HepG2 (cell line): ENCODE measurements at regions not wholly inside any gene's neighbourhood (a gene's known extent, or its start where the extent isn't known, plus 50 kb on each side); places are given as distances from the start of the nearest gene placed in this dataset.
A peak's percentile ranks its signal among the peaks of the same experiment; 100 is the strongest.

ENCODE experiments used
- ATAC-seq: fragments of 200-7000 bp; cut with Tn5 transposase; 3 replicates; pipeline ENCODE4 v1.9.1; 2020; ENCODE audit warnings: mild to moderate bottlenecking, moderate library complexity
- BruUV-seq: library from RNA; stranded (reverse); fragments of 400-500 nt; replicated peaks from 2 replicates; lab custom pipeline; 2021; lab: Mats Ljungman, UMichigan
- CTCF ChIA-PET: fragments of 300-600 bp; formaldehyde crosslinking; extraction: SDS; loops from one replicate; lab custom pipeline; 2021; ENCODE audit warnings: low total read pairs, inconsistent platforms, low intra/inter-chr PET ratio; lab: Yijun Ruan, JAX
- POLR2A ChIA-PET: fragments of 350-600 bp; sonication (Branson Sonifier 250); formaldehyde crosslinking; loops from one replicate; lab custom pipeline; 2020; ENCODE audit warnings: antibody characterized with exemption, inconsistent platforms; lab: Yijun Ruan, JAX
- DNase-seq: peaks from one replicate; pipeline ENCODE4 v3.0.0-alpha.2; 2015; ENCODE audit warnings: low spot score
- FAIRE-seq: peaks from 3 replicates; lab custom pipeline; 2011; peaks lifted over from hg19 to GRCh38; lab: Jason Lieb, UNC
- H2AFZ ChIP-seq: one replicate; pipeline ENCODE4 v1.6.1; 2011; ENCODE audit warnings: low read length, inconsistent platforms
- H3K27ac ChIP-seq: fragments of 300-600 bp; 3 replicates; pipeline ENCODE4 v1.8.0; 2011; ENCODE audit warnings: mixed run types, mild to moderate bottlenecking, mixed read lengths, low read length, inconsistent platforms; ENCODE audit not compliant: insufficient read depth; ENCODE audit errors: extremely low read length
- H3K27me3 ChIP-seq, 2 experiments: fragments of 200-600 bp in 1 of 2; 2 replicates in 1 of 2; 3 replicates in 1 of 2; pipeline versions ENCODE4 v1.6.0 to v1.8.0; 2011; ENCODE audit warnings: low read length in 2 of 2, mild to moderate bottlenecking in 2 of 2, moderate library complexity in 2 of 2, inconsistent platforms in 1 of 2; ENCODE audit not compliant: insufficient read depth in 2 of 2, control insufficient read depth in 1 of 2
- H3K36me3 ChIP-seq, 2 experiments: fragments of 200-600 bp in 1 of 2; replicated peaks in 1 of 2; 2 replicates in 1 of 2; 3 replicates in 1 of 2; pipeline versions ENCODE4 v1.5.1 to v1.8.0; 2011; ENCODE audit warnings: low read length in 2 of 2, inconsistent platforms in 1 of 2; ENCODE audit not compliant: insufficient read depth in 2 of 2, control insufficient read depth in 1 of 2
- H3K4me1 ChIP-seq: 2 replicates; pipeline ENCODE4 v1.5.1; 2012; ENCODE audit warnings: low read length, inconsistent platforms; ENCODE audit not compliant: insufficient read depth
- H3K4me2 ChIP-seq: 2 replicates; pipeline ENCODE4 v1.6.0; 2011; ENCODE audit warnings: low read depth, low read length, inconsistent platforms
- H3K4me3 ChIP-seq, 3 experiments: fragments of 200-600 bp in 1 of 3; sonication (generic), shearing (Covaris generic) in 1 of 3; replicated peaks in 1 of 3; 2 replicates each; pipeline ENCODE4 v1.5.1; 2011 to 2016; ENCODE audit warnings: low read length in 3 of 3, inconsistent platforms in 2 of 3, low read depth in 2 of 3, mild to moderate bottlenecking in 2 of 3, control low read depth in 1 of 3, mixed read lengths in 1 of 3; ENCODE audit not compliant: insufficient read depth in 1 of 3
- H3K79me2 ChIP-seq: one replicate; pipeline ENCODE4 v1.6.1; 2011; ENCODE audit warnings: low read length, inconsistent platforms; ENCODE audit not compliant: insufficient read depth
- H3K9ac ChIP-seq: 2 replicates; pipeline ENCODE4 v1.6.0; 2011; ENCODE audit warnings: mild to moderate bottlenecking, low read depth, low read length, inconsistent platforms; ENCODE audit not compliant: insufficient read depth
- H3K9me3 ChIP-seq: 2 replicates; pipeline ENCODE4 v1.5.1; 2012; ENCODE audit warnings: mild to moderate bottlenecking, low read length
- H4K20me1 ChIP-seq: 2 replicates; pipeline ENCODE4 v1.6.0; 2011; ENCODE audit warnings: inconsistent platforms, mild to moderate bottlenecking, low read length, moderate library complexity; ENCODE audit not compliant: insufficient read depth
- CEBPB ChIP-seq: IDR thresholded peaks from 2 replicates; pipeline ENCODE4 v1.6.1; 2011; ENCODE audit warnings: low read depth, low read length, improper control_type of control experiment, borderline replicate concordance
- CTCF ChIP-seq: sonication (generic); formaldehyde crosslinking; IDR thresholded peaks from 2 replicates; pipeline ENCODE4 v1.5.0; 2020; ENCODE audit warnings: mild to moderate bottlenecking, missing genetic modification reagents, moderate library complexity
- IKZF5 ChIP-seq: IDR thresholded peaks from 2 replicates; pipeline ENCODE4 v1.6.1; 2018; ENCODE audit warnings: missing genetic modification reagents, mild to moderate bottlenecking, missing compliant biosample characterization
- NR1H2 ChIP-seq: sonication (generic); formaldehyde crosslinking; IDR thresholded peaks from 2 replicates; pipeline ENCODE4 v1.8.1; 2022; ENCODE audit warnings: low read depth, missing genetic modification reagents, borderline replicate concordance
- SRSF4 ChIP-seq: fragments of 200-400 bp; formaldehyde crosslinking; IDR thresholded peaks from one replicate; pipeline ENCODE4 v1.6.1; 2018; ENCODE audit warnings: mild to moderate bottlenecking, low read depth, low read length, moderate library complexity; ENCODE audit not compliant: poor library complexity, severe bottlenecking
- STAG1 ChIP-seq: sonication (generic); formaldehyde crosslinking; IDR thresholded peaks from 2 replicates; pipeline ENCODE4 v1.4.0; 2020; ENCODE audit warnings: missing genetic modification reagents
- ZFP41 ChIP-seq: sonication (generic); formaldehyde crosslinking; IDR thresholded peaks from 2 replicates; pipeline ENCODE4 v1.4.0; 2020; ENCODE audit warnings: mild to moderate bottlenecking, missing genetic modification reagents, borderline replicate concordance
- ZNF253 ChIP-seq: sonication (generic); formaldehyde crosslinking; IDR thresholded peaks from 2 replicates; pipeline ENCODE4 v1.8.0; 2022; ENCODE audit warnings: mild to moderate bottlenecking, missing genetic modification reagents, borderline replicate concordance
- ZNF367 ChIP-seq: sonication (generic); formaldehyde crosslinking; IDR thresholded peaks from 2 replicates; pipeline ENCODE4 v1.4.0; 2020; ENCODE audit warnings: missing genetic modification reagents, borderline replicate concordance
- ZNF382 ChIP-seq: sonication (generic); formaldehyde crosslinking; IDR thresholded peaks from 2 replicates; pipeline ENCODE4 v1.5.0; 2020; ENCODE audit warnings: missing genetic modification reagents, mild to moderate bottlenecking, borderline replicate concordance
- ZNF567 ChIP-seq: sonication (generic); formaldehyde crosslinking; IDR thresholded peaks from 2 replicates; pipeline ENCODE4 v1.8.1; 2023; ENCODE audit warnings: mild to moderate bottlenecking, missing genetic modification reagents, borderline replicate concordance
- ZNF724P ChIP-seq: sonication (generic); formaldehyde crosslinking; IDR thresholded peaks from 2 replicates; pipeline ENCODE4 v1.8.0; 2022; ENCODE audit warnings: missing genetic modification reagents, borderline replicate concordance
- WGBS: methylation state at CpG from one replicate; pipeline ENCODE4 v1.1.6; 2017; ENCODE audit warnings: low lambda C conversion rate; 5-methylcytosine and 5-hydroxymethylcytosine counted together
- in situ Hi-C: cut with HindIII; loops from 2 replicates; pipeline ENCODE4 v1.10.0; 2017; ENCODE audit warnings: low pct_unique_long_range_greater_than_20kb; ENCODE audit not compliant: extremely low pct_ligation_motif_present
- intact Hi-C: fragments of 100-400 bp; cut with micrococcal nuclease; formaldehyde crosslinking; loops from one replicate; pipeline ENCODE4 v1.10.0; 2022; ENCODE audit not compliant: unreplicated experiment
- TF ChIP-seq, protein P1 (sequence below): sonication (generic); formaldehyde crosslinking; IDR thresholded peaks from 2 replicates; pipeline ENCODE4 v1.8.1; 2023; ENCODE audit warnings: mild to moderate bottlenecking, missing genetic modification reagents, borderline replicate concordance
- TF ChIP-seq, protein P2 (sequence below): sonication (generic); formaldehyde crosslinking; IDR thresholded peaks from 2 replicates; pipeline ENCODE4 v1.5.0; 2020; ENCODE audit warnings: missing genetic modification reagents

DNA sequence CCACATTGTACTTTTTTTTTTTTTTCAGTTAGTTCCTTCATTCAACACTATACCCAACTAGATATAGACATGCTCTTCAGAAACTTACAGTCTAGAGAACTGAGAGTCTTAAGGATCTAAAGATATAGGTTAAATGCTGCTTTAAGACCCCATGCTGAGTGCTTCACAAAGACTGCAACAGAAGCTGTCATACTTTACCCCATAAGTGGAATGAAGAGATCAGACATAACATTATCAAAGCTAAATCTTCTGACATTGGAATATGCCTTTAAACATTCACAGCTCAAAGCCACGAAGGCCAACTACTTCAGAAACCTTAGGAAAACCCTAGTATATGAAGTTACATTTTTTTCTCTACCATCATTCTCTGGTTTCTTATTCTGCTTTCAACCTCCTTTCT lies 666.4 kb downstream of the KCNT2 start (continued):
- no peak for TF ChIP-seq IKZF5 (CRISPR knock-in tag)
- no peak for TF ChIP-seq NR1H2 (CRISPR knock-in tag)

DNA sequence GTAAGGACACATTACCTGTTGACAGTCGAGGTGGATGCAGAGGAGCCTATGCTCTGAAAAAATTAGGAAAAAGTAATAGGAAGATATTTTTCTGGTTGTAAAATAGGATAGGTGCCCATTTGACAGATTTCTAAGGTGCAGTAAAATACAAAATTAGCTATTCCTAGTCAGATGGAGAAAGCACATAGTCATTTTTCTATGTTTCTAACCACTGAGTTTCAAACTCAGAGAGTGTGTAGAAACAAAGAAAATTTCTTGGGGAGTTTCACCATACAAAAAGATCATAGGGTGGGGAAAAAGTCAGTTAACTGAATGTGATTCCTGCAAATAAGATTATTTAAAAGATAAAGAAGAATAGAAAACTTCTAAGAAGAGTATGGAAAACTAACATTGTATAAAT lies 666.9 kb downstream of the KCNT2 start:
- FAIRE-seq (no peak), DNase-seq (no peak), ATAC-seq (no peak)
- WGBS, result 6% methylated on average over 1 of the region's 1 CpG
- no peaks in the 10 kb centered on the region for H3K79me2 ChIP-seq
- intact Hi-C loops, result no loop called here
- H2AFZ ChIP-seq, result no peak overlapping the region
- no peak overlapping the region for H3K9ac ChIP-seq
- no peaks in the 10 kb centered on the region for H3K27me3 ChIP-seq
- H3K4me3 ChIP-seq, result no peak overlapping the region
- in situ Hi-C loops, result no loop called here
- H3K4me2 ChIP-seq, result no peak overlapping the region
- ChIA-PET CTCF (no interaction called here), POLR2A (no interaction called here)
- no peaks in the 10 kb centered on the region for H3K4me1 ChIP-seq
- TF ChIP-seq ZNF253 (CRISPR knock-in tag), result no peak
- TF ChIP-seq, protein P1, sequence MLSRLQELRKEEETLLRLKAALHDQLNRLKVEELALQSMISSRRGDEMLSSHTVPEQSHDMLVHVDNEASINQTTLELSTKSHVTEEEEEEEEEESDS (CRISPR knock-in tag), result no peak
- TF ChIP-seq, all 625 proteins: peak for 0
- Histone ChIP-seq H3K9me3 (no peaks in the 10 kb centered on the region), H4K20me1 (no peaks in the 10 kb centered on the region), H3K27ac (no peak overlapping the region), H3K36me3 (no peaks in the 10 kb centered on the region)
- no TSS peak for BruUV-seq

DNA sequence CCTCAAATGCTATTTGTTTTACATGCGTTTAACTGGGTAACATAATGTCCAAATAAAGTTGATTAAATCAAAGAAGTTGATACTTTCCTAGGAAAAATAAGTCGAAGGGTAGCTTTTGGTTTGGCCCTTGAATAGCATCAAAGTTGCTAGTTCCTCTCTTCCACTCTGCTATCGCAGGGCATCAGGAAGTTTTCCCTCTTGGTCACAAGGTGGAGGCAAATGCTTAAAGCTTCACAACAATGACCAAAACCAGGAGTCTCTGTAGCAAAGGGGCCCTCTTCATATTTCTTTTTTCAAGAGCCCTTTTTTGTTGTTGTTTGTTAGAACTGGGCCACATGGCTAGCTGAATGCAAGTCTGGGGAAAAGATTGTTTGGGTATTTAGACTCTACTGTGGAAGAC lies 668.4 kb downstream of the KCNT2 start:
- Histone ChIP-seq H3K4me2 (no peak overlapping the region), H3K4me1 (no peaks in the 10 kb centered on the region), H3K9me3 (no peaks in the 10 kb centered on the region), H4K20me1 (no peaks in the 10 kb centered on the region), H3K79me2 (no peaks in the 10 kb centered on the region), H3K27ac (no peak overlapping the region), H3K27me3 (no peaks in the 10 kb centered on the region), H3K4me3 (no peak overlapping the region), H3K36me3 (no peaks in the 10 kb centered on the region), H2AFZ (no peak overlapping the region), H3K9ac (no peak overlapping the region)
- ChIA-PET POLR2A (no interaction called here), CTCF (no interaction called here)
- no peak for DNase-seq
- in situ Hi-C loops, result no loop called here
- FAIRE-seq, result no peak
- intact Hi-C loops, result no loop called here
- BruUV-seq, result no TSS peak
- no peak for ATAC-seq
- WGBS, result 0% methylated on average over 3 of the region's 3 CpGs
- TF ChIP-seq ZNF724P (CRISPR knock-in tag), result no peak
- TF ChIP-seq, protein P2, sequence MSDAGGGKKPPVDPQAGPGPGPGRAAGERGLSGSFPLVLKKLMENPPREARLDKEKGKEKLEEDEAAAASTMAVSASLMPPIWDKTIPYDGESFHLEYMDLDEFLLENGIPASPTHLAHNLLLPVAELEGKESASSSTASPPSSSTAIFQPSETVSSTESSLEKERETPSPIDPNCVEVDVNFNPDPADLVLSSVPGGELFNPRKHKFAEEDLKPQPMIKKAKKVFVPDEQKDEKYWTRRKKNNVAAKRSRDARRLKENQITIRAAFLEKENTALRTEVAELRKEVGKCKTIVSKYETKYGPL, result no peak
- TF ChIP-seq STAG1 (CRISPR knock-in tag), result peak; percentile 26
- no peak for TF ChIP-seq ZFP41 (CRISPR knock-in tag)
- TF ChIP-seq CEBPB, result no peak
- peak; percentile 33 for TF ChIP-seq CTCF (CRISPR knock-in tag)
- TF ChIP-seq ZNF367, result no peak
- no peak for TF ChIP-seq ZNF567 (CRISPR knock-in tag)
- TF ChIP-seq SRSF4, result no peak
- no peak for TF ChIP-seq ZNF382
